ENCODE measurements at regions not wholly inside any gene's neighbourhood (a gene's known extent, or its start where the extent isn't known, plus 50 kb on each side); places are given as distances from the start of the nearest gene placed in this dataset.

DNA sequence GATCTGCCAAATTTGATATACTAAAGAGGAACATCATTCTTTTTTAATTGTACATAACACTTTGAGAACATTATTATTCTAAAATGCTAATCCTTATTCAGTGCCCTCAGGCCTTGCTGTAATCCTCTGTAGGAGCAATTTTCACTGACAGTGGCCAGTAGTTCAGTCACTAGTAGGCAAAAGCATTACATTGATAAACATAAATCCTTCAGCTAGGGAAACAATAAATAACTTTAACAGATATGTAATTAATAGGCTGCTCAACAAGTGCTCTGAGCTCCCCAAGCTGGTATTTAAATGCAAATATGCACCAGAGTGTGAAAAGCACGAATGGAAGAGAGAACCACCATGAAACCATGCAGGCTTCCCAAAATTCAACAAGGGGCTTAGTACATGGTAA is 77.7 kb upstream of the FAM47C start:
- TF ChIP-seq POLR2A (IDR thresholded peaks at IDR 0.05) (no peak), POLR2AphosphoS5 (IDR thresholded peaks at IDR 0.05) (no peak)
- TF ChIP-seq, protein P1, sequence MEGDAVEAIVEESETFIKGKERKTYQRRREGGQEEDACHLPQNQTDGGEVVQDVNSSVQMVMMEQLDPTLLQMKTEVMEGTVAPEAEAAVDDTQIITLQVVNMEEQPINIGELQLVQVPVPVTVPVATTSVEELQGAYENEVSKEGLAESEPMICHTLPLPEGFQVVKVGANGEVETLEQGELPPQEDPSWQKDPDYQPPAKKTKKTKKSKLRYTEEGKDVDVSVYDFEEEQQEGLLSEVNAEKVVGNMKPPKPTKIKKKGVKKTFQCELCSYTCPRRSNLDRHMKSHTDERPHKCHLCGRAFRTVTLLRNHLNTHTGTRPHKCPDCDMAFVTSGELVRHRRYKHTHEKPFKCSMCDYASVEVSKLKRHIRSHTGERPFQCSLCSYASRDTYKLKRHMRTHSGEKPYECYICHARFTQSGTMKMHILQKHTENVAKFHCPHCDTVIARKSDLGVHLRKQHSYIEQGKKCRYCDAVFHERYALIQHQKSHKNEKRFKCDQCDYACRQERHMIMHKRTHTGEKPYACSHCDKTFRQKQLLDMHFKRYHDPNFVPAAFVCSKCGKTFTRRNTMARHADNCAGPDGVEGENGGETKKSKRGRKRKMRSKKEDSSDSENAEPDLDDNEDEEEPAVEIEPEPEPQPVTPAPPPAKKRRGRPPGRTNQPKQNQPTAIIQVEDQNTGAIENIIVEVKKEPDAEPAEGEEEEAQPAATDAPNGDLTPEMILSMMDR (IDR thresholded peaks at IDR 0.05): no peak

Data from breast epithelium (tissue), 3 donors.